Left lobe of liver (tissue), 2 donors: ENCODE measurements at regions not wholly inside any gene's neighbourhood (a gene's known extent, or its start where the extent isn't known, plus 50 kb on each side); places are given as distances from the start of the nearest gene placed in this dataset.

Source experiments
- ATAC-seq: fragments of 200-7000 bp; cut with Tn5 transposase; one replicate; pipeline ENCODE4 v1.9.1; 2020; ENCODE audit warnings: mild to moderate bottlenecking, moderate library complexity
- DNase-seq: peaks from one replicate; pipeline ENCODE4 v3.0.0-alpha.2; 2020; ENCODE audit warnings: low spot score
- donor health status: DM: no; HTN: no; CAD: no; lungs with moderate emphysema.
- donor health status: DM: no; HTN: yes; CAD: no.

GRCh38 chr2:147045113-147045512, 799.7 kb upstream of the ACVR2A start:
- peak; percentile 71 for ATAC-seq

GRCh38 chr2:147041121-147041494, 803.7 kb upstream of the ACVR2A start:
- ATAC-seq (no peak), DNase-seq (no peak)

More at GRCh38 chr2:147045113-147045512, 799.7 kb upstream of the ACVR2A start:
- no peak for DNase-seq

- ATAC-seq (no peak), DNase-seq (no peak)
Observed at GRCh38 chr2:147040298-147041120, 804.3 kb upstream of the ACVR2A start.

GRCh38 chr2:147037048-147037447, 807.8 kb upstream of the ACVR2A start:
- ATAC-seq = no peak

GRCh38 chr2:147033044-147033443, 811.8 kb upstream of the ACVR2A start:
- ATAC-seq (no peak), DNase-seq (no peak)

More at GRCh38 chr2:147037048-147037447, 807.8 kb upstream of the ACVR2A start:
- no peak for DNase-seq

- no peak for DNase-seq
- no peak for ATAC-seq
Observed at GRCh38 chr2:147031897-147032296, 812.9 kb upstream of the ACVR2A start.

- no peak for DNase-seq
- no peak for ATAC-seq
Observed at GRCh38 chr2:147030966-147031720, 813.7 kb upstream of the ACVR2A start.

- DNase-seq = no peak
- ATAC-seq = no peak
Observed at GRCh38 chr2:147027436-147027835, 817.4 kb upstream of the ACVR2A start.

GRCh38 chr2:147026664-147027295, 818.0 kb upstream of the ACVR2A start:
- ATAC-seq = no peak

GRCh38 chr2:147025646-147026585, 818.9 kb upstream of the ACVR2A start:
- DNase-seq (no peak), ATAC-seq (no peak)

More at GRCh38 chr2:147026664-147027295, 818.0 kb upstream of the ACVR2A start:
- DNase-seq = no peak

GRCh38 chr2:147019311-147019710, 825.5 kb upstream of the ACVR2A start:
- DNase-seq (no peak), ATAC-seq (no peak)

GRCh38 chr2:147017951-147018645, 826.7 kb upstream of the ACVR2A start:
- no peak for DNase-seq
- no peak for ATAC-seq

GRCh38 chr2:147016181-147016580, 828.6 kb upstream of the ACVR2A start:
- DNase-seq (no peak), ATAC-seq (no peak)

GRCh38 chr2:147015591-147015990, 829.2 kb upstream of the ACVR2A start:
- no peak for ATAC-seq
- no peak for DNase-seq

- DNase-seq (no peak), ATAC-seq (no peak)
Observed at GRCh38 chr2:147013696-147014392, 831.0 kb upstream of the ACVR2A start.

- ATAC-seq (no peak), DNase-seq (no peak)
Observed at GRCh38 chr2:147008481-147008880, 836.3 kb upstream of the ACVR2A start.

GRCh38 chr2:147006736-147007141, 838.1 kb upstream of the ACVR2A start:
- no peak for DNase-seq
- ATAC-seq = no peak

GRCh38 chr2:147003081-147003480, 841.7 kb upstream of the ACVR2A start:
- DNase-seq = no peak
- ATAC-seq = no peak

GRCh38 chr2:147002256-147002655, 842.6 kb upstream of the ACVR2A start:
- DNase-seq (no peak), ATAC-seq (no peak)
